GM12891 (cell line): ENCODE measurements at regions not wholly inside any gene's neighbourhood (a gene's known extent, or its start where the extent isn't known, plus 50 kb on each side); places are given as distances from the start of the nearest gene placed in this dataset.

Experiments
- PAX5 ChIP-seq: IDR thresholded peaks from 2 replicates; pipeline ENCODE4 v1.6.1; 2011; ENCODE audit warnings: low read length, moderate library complexity, mild to moderate bottlenecking; ENCODE audit not compliant: insufficient read depth, severe bottlenecking
- POLR2A ChIP-seq: IDR thresholded peaks from 2 replicates; pipeline ENCODE4 v1.6.1; 2011; ENCODE audit warnings: low read depth, low read length, control low read depth
- POLR2AphosphoS5 ChIP-seq: IDR thresholded peaks from 2 replicates; pipeline ENCODE4 v1.6.1; 2011; ENCODE audit warnings: low read depth, low read length, control low read depth
- POU2F2 ChIP-seq: IDR thresholded peaks from 2 replicates; pipeline ENCODE4 v1.6.1; 2011; ENCODE audit warnings: low read depth, mild to moderate bottlenecking, control low read depth, low read length, moderate library complexity
- SPI1 ChIP-seq: IDR thresholded peaks from 2 replicates; pipeline ENCODE4 v1.6.1; 2011; ENCODE audit warnings: low read depth, low read length, control low read depth
- TAF1 ChIP-seq: IDR thresholded peaks from 2 replicates; pipeline ENCODE4 v1.6.1; 2011; ENCODE audit warnings: low read depth, low read length, control low read depth

GRCh38 chrX:88439935-88440334 lies 307.1 kb upstream of the CPXCR1 start:
- no peak for TF ChIP-seq POLR2A
- no peak for TF ChIP-seq TAF1
- no peak for TF ChIP-seq POLR2AphosphoS5
- no peak for TF ChIP-seq SPI1
- no peak for TF ChIP-seq POU2F2
- TF ChIP-seq PAX5, result no peak
